A549 (cell line): ENCODE measurements at regions not wholly inside any gene's neighbourhood (a gene's known extent, or its start where the extent isn't known, plus 50 kb on each side); places are given as distances from the start of the nearest gene placed in this dataset.

Source experiments
- ATAC-seq, 2 experiments: fragments of 200-7000 bp in 1 of 2; fragments of >200 bp in 1 of 2; cut with Nextera tagmentation in 1 of 2; cut with Tn5 transposase in 1 of 2; 3 replicates each; pipeline versions ENCODE4 v1.8.0 to v1.9.1; 2018 to 2020; ENCODE audit warnings: mild to moderate bottlenecking in 1 of 2, moderate library complexity in 1 of 2
- CTCF ChIA-PET: fragments of 300-600 bp; sonication (Branson Sonifier 250); formaldehyde crosslinking; extraction: SDS; loops from one replicate; lab custom pipeline; 2021; ENCODE audit warnings: antibody characterized with exemption, inconsistent platforms; lab: Yijun Ruan, JAX
- POLR2A ChIA-PET: fragments of 350-600 bp; formaldehyde crosslinking; extraction: SDS; loops from one replicate; lab custom pipeline; 2021; ENCODE audit warnings: antibody characterized with exemption, inconsistent platforms; lab: Yijun Ruan, JAX
- DNase-seq, 2 experiments: peaks; one replicate each; pipeline versions ENCODE4 v3.0.0 to v3.0.0-alpha.2; 2011 to 2016; ENCODE audit warnings: low read depth in 1 of 2, low spot score in 1 of 2
- FAIRE-seq: peaks from 2 replicates; lab custom pipeline; 2011; peaks lifted over from hg19 to GRCh38; lab: Jason Lieb, UNC
- H3K27ac ChIP-seq, 2 experiments: fragments of >200 bp; sonication (Bioruptor Twin); formaldehyde crosslinking; 3 replicates each; pipeline ENCODE4 v1.5.1; 2016 to 2017
- H3K4me1 ChIP-seq: fragments of >200 bp; sonication (Bioruptor Twin); formaldehyde crosslinking; 3 replicates; pipeline ENCODE4 v1.6.1; 2016
- H3K4me2 ChIP-seq: fragments of >200 bp; sonication (Bioruptor Twin); formaldehyde crosslinking; 3 replicates; pipeline ENCODE4 v1.6.1; 2016
- H3K4me3 ChIP-seq: fragments of >200 bp; sonication (Bioruptor Twin); formaldehyde crosslinking; 3 replicates; pipeline ENCODE4 v1.5.1; 2016
- H3K9me3 ChIP-seq: fragments of >200 bp; sonication (Bioruptor Twin); formaldehyde crosslinking; 3 replicates; pipeline ENCODE4 v1.6.1; 2016
- BCL3 ChIP-seq: fragments of >200 bp; sonication (Bioruptor Twin); formaldehyde crosslinking; IDR thresholded peaks from 3 replicates; pipeline ENCODE4 v1.6.1; 2016
- CBX8 ChIP-seq: fragments of 200-600 bp; sonication (generic); IDR thresholded peaks from 2 replicates; pipeline ENCODE4 v1.6.1; 2016
- E2F6 ChIP-seq: IDR thresholded peaks from 2 replicates; pipeline ENCODE4 v1.6.1; 2012; ENCODE audit warnings: low read depth, borderline replicate concordance
- HDAC2 ChIP-seq: fragments of 200-600 bp; sonication (generic); IDR thresholded peaks from 2 replicates; pipeline ENCODE4 v1.6.1; 2016
- HES2 ChIP-seq: fragments of >200 bp; sonication (Bioruptor Twin); formaldehyde crosslinking; IDR thresholded peaks from 2 replicates; pipeline ENCODE4 v1.6.1; 2016
- HOXB5 ChIP-seq: fragments of 250-450 bp; sonication (Bioruptor Pico); IDR thresholded peaks from 2 replicates; pipeline ENCODE4 v1.5.0; 2020; ENCODE audit warnings: mild to moderate bottlenecking, moderate library complexity
- KDM5A ChIP-seq: fragments of 200-600 bp; sonication (generic); IDR thresholded peaks from 2 replicates; pipeline ENCODE4 v1.6.1; 2016; ENCODE audit warnings: antibody characterized with exemption, mild to moderate bottlenecking
- MAX ChIP-seq: IDR thresholded peaks from 2 replicates; pipeline ENCODE4 v1.6.1; 2012
- NPAS2 ChIP-seq: fragments of 250-450 bp; sonication (Bioruptor Pico); IDR thresholded peaks from 2 replicates; pipeline ENCODE4 v1.8.0; 2022; ENCODE audit warnings: mild to moderate bottlenecking, moderate library complexity, borderline replicate concordance
- NR3C1 ChIP-seq: fragments of >200 bp; sonication (Bioruptor Twin); formaldehyde crosslinking; IDR thresholded peaks from 3 replicates; pipeline ENCODE4 v1.6.1; 2017
- PBX3 ChIP-seq: IDR thresholded peaks from 2 replicates; pipeline ENCODE4 v1.6.1; 2012
- POLR2A ChIP-seq: IDR thresholded peaks from 2 replicates; pipeline ENCODE4 v1.6.1; 2012; ENCODE audit warnings: mild to moderate bottlenecking, low read length
- REST ChIP-seq: fragments of 200-600 bp; sonication (generic); IDR thresholded peaks from 2 replicates; pipeline ENCODE4 v1.6.1; 2016; ENCODE audit warnings: antibody characterized with exemption, mild to moderate bottlenecking, moderate library complexity
- TFCP2L1 ChIP-seq: fragments of 250-450 bp; sonication (Bioruptor Pico); IDR thresholded peaks from 2 replicates; pipeline ENCODE4 v1.5.0; 2021; ENCODE audit warnings: mild to moderate bottlenecking
- USF2 ChIP-seq: fragments of 450-650 bp; IDR thresholded peaks from 2 replicates; pipeline ENCODE4 v1.6.1; 2014; ENCODE audit warnings: antibody characterized with exemption
- ZC3H11A ChIP-seq: fragments of 450-650 bp; IDR thresholded peaks from 2 replicates; pipeline ENCODE4 v1.6.1; 2014; ENCODE audit warnings: antibody characterized with exemption, mild to moderate bottlenecking
- WGBS: methylation state at CpG from one replicate; pipeline ENCODE4 v1.1.6; 2017; ENCODE audit errors: missing lambda C conversion rate; 5-methylcytosine and 5-hydroxymethylcytosine counted together

- 29% methylated on average over 4 of the region's 4 CpGs for WGBS
Measured at GRCh38 chr6:19902201-19902600, 65.0 kb downstream of the ID4 start.

More at GRCh38 chr6:19902201-19902600, 65.0 kb downstream of the ID4 start:
- H3K4me1 ChIP-seq = no peaks in the 10 kb centered on the region
- no peak for FAIRE-seq
- H3K9me3 ChIP-seq = no peaks in the 10 kb centered on the region
- no peak overlapping the region for H3K4me3 ChIP-seq
- no peak overlapping the region for H3K4me2 ChIP-seq
- H3K27ac ChIP-seq = no peak overlapping the region
- DNase-seq = no peak
- POLR2A ChIA-PET = no interaction called here
- CTCF ChIA-PET = no interaction called here
- TF ChIP-seq PBX3 (no peak), CBX8 (no peak), NR3C1 (no peak), MAX (no peak), E2F6 (no peak), HOXB5 (CRISPR knock-in tag) (no peak), TFCP2L1 (CRISPR knock-in tag) (no peak), KDM5A (no peak), USF2 (no peak), HES2 (no peak), REST (no peak), BCL3 (no peak), POLR2A (no peak), HDAC2 (no peak), ZC3H11A (no peak), NPAS2 (CRISPR knock-in tag) (no peak)
- no peak for ATAC-seq
